B cell (primary cell): ENCODE measurements at regions not wholly inside any gene's neighbourhood (a gene's known extent, or its start where the extent isn't known, plus 50 kb on each side); places are given as distances from the start of the nearest gene placed in this dataset.

ENCODE experiments used
- CTCF ChIP-seq: fragments of 200-600 bp; IDR thresholded peaks from one replicate; pipeline ENCODE4 v1.8.0; 2022; ENCODE audit warnings: antibody characterized with exemption, mild to moderate bottlenecking
- EZH2 ChIP-seq: IDR thresholded peaks from 2 replicates; pipeline ENCODE4 v1.6.1; 2012; ENCODE audit warnings: borderline replicate concordance, low read depth, mild to moderate bottlenecking, moderate library complexity, low read length; ENCODE audit not compliant: insufficient read depth, poor library complexity, severe bottlenecking

- no peak for TF ChIP-seq CTCF
- no peak for TF ChIP-seq EZH2
Measured at GRCh38 chr20:11255860-11256259, 582.1 kb upstream of the JAG1 start.
